Endothelial cell of umbilical vein (primary cell): ENCODE measurements at regions not wholly inside any gene's neighbourhood (a gene's known extent, or its start where the extent isn't known, plus 50 kb on each side); places are given as distances from the start of the nearest gene placed in this dataset.

Experiments
- BruUV-seq: library from RNA; stranded (reverse); fragments of 400-500 nt; replicated peaks from 2 replicates; lab custom pipeline; 2021; lab: Mats Ljungman, UMichigan
- CTCF ChIA-PET: fragments of 300-600, 350-600 bp; sonication (Branson Sonifier 250); formaldehyde crosslinking; loops from one replicate; lab custom pipeline; 2021; ENCODE audit warnings: antibody characterized with exemption, inconsistent platforms; lab: Charles Lee
- POLR2A ChIA-PET: fragments of 300-600, 350-600 bp; sonication (Branson Sonifier 250); formaldehyde crosslinking; loops from one replicate; lab custom pipeline; 2021; ENCODE audit warnings: antibody characterized with exemption, inconsistent platforms; lab: Charles Lee
- DNase-seq: peaks from one replicate; pipeline ENCODE4 v3.0.0-alpha.2; 2011; ENCODE audit warnings: low read depth, low spot score
- FAIRE-seq: peaks from 2 replicates; lab custom pipeline; 2011; peaks lifted over from hg19 to GRCh38; lab: Jason Lieb, UNC
- H2AFZ ChIP-seq: 2 replicates; pipeline ENCODE4 v1.6.0; 2012; ENCODE audit warnings: low read depth, low read length, control low read depth, inconsistent platforms
- H3K27ac ChIP-seq: 2 replicates; pipeline ENCODE4 v1.5.1; 2011; ENCODE audit warnings: low read depth, mild to moderate bottlenecking, control low read depth, low read length, moderate library complexity; ENCODE audit not compliant: insufficient read depth
- H3K27me3 ChIP-seq, 2 experiments: 2 replicates each; pipeline versions ENCODE4 v1.6.0 to v1.6.1; 2011; ENCODE audit warnings: low read length in 2 of 2, mixed read lengths in 1 of 2; ENCODE audit not compliant: control insufficient read depth in 2 of 2, insufficient read depth in 2 of 2
- H3K36me3 ChIP-seq, 2 experiments: 2 replicates in 1 of 2; 3 replicates in 1 of 2; pipeline ENCODE4 v1.5.1; 2011; ENCODE audit warnings: low read length in 2 of 2, mild to moderate bottlenecking in 1 of 2, moderate library complexity in 1 of 2; ENCODE audit not compliant: control insufficient read depth in 2 of 2, insufficient read depth in 2 of 2; ENCODE audit errors: extremely low read depth in 1 of 2
- H3K4me1 ChIP-seq: 3 replicates; pipeline ENCODE4 v1.5.1; 2011; ENCODE audit warnings: mild to moderate bottlenecking, low read length; ENCODE audit not compliant: control insufficient read depth, insufficient read depth; ENCODE audit errors: extremely low read depth
- H3K4me2 ChIP-seq: 2 replicates; pipeline ENCODE4 v1.6.1; 2011; ENCODE audit warnings: low read length, control low read depth, mixed read lengths; ENCODE audit not compliant: insufficient read depth
- H3K4me3 ChIP-seq, 3 experiments: fragments of 200-600 bp in 1 of 3; sonication (generic), shearing (Covaris generic) in 1 of 3; replicated peaks in 1 of 3; 2 replicates each; pipeline ENCODE4 v1.5.1; 2011 to 2016; ENCODE audit warnings: control low read depth in 3 of 3, low read length in 3 of 3, mild to moderate bottlenecking in 2 of 3, inconsistent platforms in 1 of 3, low read depth in 1 of 3, moderate library complexity in 1 of 3; ENCODE audit not compliant: insufficient read depth in 1 of 3
- H3K79me2 ChIP-seq: 2 replicates; pipeline ENCODE4 v1.6.0; 2012; ENCODE audit warnings: low read length, inconsistent platforms; ENCODE audit not compliant: control insufficient read depth, insufficient read depth
- H3K9ac ChIP-seq: replicated peaks from 2 replicates; pipeline ENCODE3; 2011; ENCODE audit warnings: low read length, control low read depth; ENCODE audit not compliant: insufficient read depth; ENCODE audit errors: extremely low read depth
- H3K9me1 ChIP-seq: replicated peaks from 3 replicates; pipeline ENCODE4 v1.6.0; 2011; ENCODE audit warnings: mild to moderate bottlenecking, low read length; ENCODE audit not compliant: control insufficient read depth, insufficient read depth; ENCODE audit errors: extremely low read depth
- H3K9me3 ChIP-seq: replicated peaks from 2 replicates; pipeline ENCODE4 v1.5.1; 2012; ENCODE audit warnings: low read length, inconsistent platforms; ENCODE audit not compliant: control insufficient read depth, insufficient read depth
- H4K20me1 ChIP-seq: replicated peaks from 2 replicates; pipeline ENCODE3; 2011; ENCODE audit warnings: mild to moderate bottlenecking, low read length; ENCODE audit not compliant: control insufficient read depth, insufficient read depth; ENCODE audit errors: extremely low read depth
- CTCF ChIP-seq, 2 donors: IDR thresholded peaks; 1 replicate in 1 of 2; 2 replicates in 1 of 2; pipeline ENCODE4 v1.5.1; 2011; ENCODE audit warnings: low read length in 2 of 2, mild to moderate bottlenecking in 2 of 2, moderate library complexity in 2 of 2, control low read depth in 1 of 2, inconsistent platforms in 1 of 2, low read depth in 1 of 2; ENCODE audit not compliant: insufficient read depth in 1 of 2; ENCODE audit errors: extremely low read depth in 1 of 2
- EZH2 ChIP-seq: IDR thresholded peaks from 2 replicates; pipeline ENCODE4 v1.6.1; 2012; ENCODE audit warnings: borderline replicate concordance, low read depth, mild to moderate bottlenecking, moderate library complexity, low read length, inconsistent platforms; ENCODE audit not compliant: severe bottlenecking
- FOS ChIP-seq: IDR thresholded peaks from 2 replicates; pipeline ENCODE4 v1.6.1; 2011; ENCODE audit warnings: mild to moderate bottlenecking, low read length, moderate library complexity, borderline replicate concordance; ENCODE audit not compliant: insufficient read depth
- GATA2 ChIP-seq: IDR thresholded peaks from 2 replicates; pipeline ENCODE4 v1.7.0; 2011; ENCODE audit warnings: low read depth, mild to moderate bottlenecking, moderate library complexity, mixed read lengths, low read length; ENCODE audit not compliant: insufficient read length, insufficient read depth
- JUN ChIP-seq: IDR thresholded peaks from 2 replicates; pipeline ENCODE4 v1.6.1; 2011; ENCODE audit warnings: borderline replicate concordance, low read depth; ENCODE audit not compliant: insufficient read length, insufficient read depth
- MAX ChIP-seq: IDR thresholded peaks from 2 replicates; pipeline ENCODE4 v1.6.1; 2011; ENCODE audit not compliant: insufficient read depth, insufficient read length
- POLR2A ChIP-seq: IDR thresholded peaks from 2 replicates; pipeline ENCODE4 v1.6.1; 2012; ENCODE audit warnings: low read depth, mild to moderate bottlenecking, control low read depth, low read length
- POLR2AphosphoS5 ChIP-seq: IDR thresholded peaks from 2 replicates; pipeline ENCODE4 v1.6.1; 2012; ENCODE audit warnings: low read depth, mild to moderate bottlenecking, control low read depth, low read length, moderate library complexity; ENCODE audit not compliant: insufficient read depth
- dilution Hi-C: fragments of 300-500 bp; cut with MboI; formaldehyde crosslinking; loops from one replicate; pipeline ENCODE4 v1.15.0; 2019; ENCODE audit warnings: low sequenced_read_pairs; ENCODE audit not compliant: extremely low pct_ligation_motif_present
- intact Hi-C: fragments of 100-400 bp; cut with micrococcal nuclease; formaldehyde crosslinking; loops from one replicate; pipeline ENCODE4 v1.10.0; 2022

- no peak for FAIRE-seq
- DNase-seq = no peak
- intact Hi-C loops = no loop called here
Observed at GRCh38 chr6:139473731-139474130, 99.3 kb upstream of the CITED2 start.

More at GRCh38 chr6:139473731-139474130, 99.3 kb upstream of the CITED2 start:
- Histone ChIP-seq H3K79me2 (no peaks in the 10 kb centered on the region), H3K9me1 (no peaks in the 10 kb centered on the region), H3K27ac (no peak overlapping the region), H3K27me3 (no peaks in the 10 kb centered on the region), H2AFZ (no peak overlapping the region), H3K36me3 (no peaks in the 10 kb centered on the region), H3K4me2 (no peak overlapping the region), H3K9ac (no peak overlapping the region), H3K4me3 (no peak overlapping the region), H3K9me3 (no peaks in the 10 kb centered on the region), H3K4me1 (no peaks in the 10 kb centered on the region), H4K20me1 (no peaks in the 10 kb centered on the region)
- BruUV-seq = no TSS peak
- ChIA-PET POLR2A (no interaction called here), CTCF (interaction anchor here (0.8 kb wide), 1 partner anchor 22 kb away, joined by 4 read pairs; no protein-coding TSS in a partner anchor)
- TF ChIP-seq CTCF (IDR thresholded peaks at IDR 0.05; ENCODE audit: extremely low read depth in 1 of 2, insufficient read depth in 1 of 2, low read depth in 1 of 2, low read length in 2 of 2) = no peak
- no peak for TF ChIP-seq MAX
- no peak for TF ChIP-seq GATA2
- TF ChIP-seq JUN = no peak
- no peak for TF ChIP-seq POLR2AphosphoS5
- no peak for TF ChIP-seq POLR2A
- no peak for TF ChIP-seq FOS
- no peak for TF ChIP-seq EZH2
- dilution Hi-C loops = no loop called here
